ENCODE measurements at regions not wholly inside any gene's neighbourhood (a gene's known extent, or its start where the extent isn't known, plus 50 kb on each side); places are given as distances from the start of the nearest gene placed in this dataset.
"Not testable (repeated sequence)": the region's sequence is repeated elsewhere in the genome, so short reads cannot be mapped to it uniquely, and the experiment has no call there.

DNA sequence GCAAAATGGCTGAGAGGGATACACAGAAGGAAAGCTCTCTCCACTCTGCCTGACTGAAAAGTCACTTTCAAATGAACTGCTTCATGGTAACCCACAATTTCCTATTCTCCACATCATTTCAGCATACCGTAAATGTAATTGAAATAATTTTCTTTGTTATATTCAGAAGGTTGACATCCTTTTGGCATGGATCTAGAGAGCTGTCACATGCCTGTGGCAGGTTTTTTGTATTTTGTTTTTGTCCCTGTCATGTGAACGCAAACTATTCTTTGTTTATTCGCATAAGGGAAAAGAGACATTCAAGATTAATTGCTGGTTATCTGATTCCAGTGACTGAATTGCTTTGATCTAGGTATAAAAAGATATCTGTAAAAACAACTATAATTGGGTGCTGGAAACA, 1808.1 kb downstream of the NCAM2 start:
- no peak for DNase-seq
- Histone ChIP-seq H3K36me3 (ENCODE audit: control insufficient read depth in 3 of 3, insufficient read depth in 2 of 3, low read depth in 1 of 3, low read length in 3 of 3) (no peaks in the 10 kb centered on the region), H3K4me1 (ENCODE audit: control insufficient read depth in 3 of 3, insufficient read depth in 2 of 3, low read depth in 1 of 3, low read length in 2 of 3) (no peaks in the 10 kb centered on the region), H3K27me3 (ENCODE audit: control insufficient read depth in 3 of 3, insufficient read depth in 3 of 3, low read length in 3 of 3) (no peaks in the 10 kb centered on the region), H3K4me3 (ENCODE audit: low read depth in 1 of 3, low read length in 3 of 3) (no peak overlapping the region), H3K27ac (ENCODE audit: low read depth in 1 of 3, low read length in 2 of 3) (no peak overlapping the region), H3K9me3 (ENCODE audit: control insufficient read depth in 2 of 2, insufficient read depth in 1 of 2, low read depth in 1 of 2, low read length in 1 of 2) (no peaks in the 10 kb centered on the region)
- WGBS, 3 donors: 87 to 89% (median 87%) methylated on average over 3 of the region's 3 CpGs
- no peak for FAIRE-seq

DNA sequence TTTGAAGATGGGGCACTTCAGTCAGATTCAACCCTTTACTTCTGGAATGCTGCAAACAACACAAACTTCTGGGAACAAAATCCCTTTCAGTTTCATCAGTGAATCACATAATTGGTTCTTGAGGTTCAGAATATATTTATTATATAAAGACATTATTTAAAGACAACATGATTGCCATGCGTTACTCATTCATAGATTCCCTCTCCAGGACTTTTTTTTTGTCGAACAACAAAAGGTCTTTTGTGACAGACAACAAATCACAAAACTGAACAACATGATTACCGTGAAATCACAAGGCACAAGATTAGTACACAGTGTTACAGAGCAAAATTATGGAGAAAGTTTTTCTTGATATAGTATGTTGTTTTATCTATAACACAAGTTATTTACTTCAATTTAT, 1815.0 kb downstream of the NCAM2 start:
- 52 to 85% (median 62%) methylated on average over 3 of the region's 3 CpGs for WGBS, 3 donors
- no peaks in the 10 kb centered on the region for H3K9me3 ChIP-seq (ENCODE audit: control insufficient read depth in 2 of 2, insufficient read depth in 1 of 2, low read depth in 1 of 2, low read length in 1 of 2)
- no peak overlapping the region for H3K4me3 ChIP-seq (ENCODE audit: low read depth in 1 of 3, low read length in 3 of 3)
- FAIRE-seq (no peak), DNase-seq (no peak)
- H3K27ac ChIP-seq (ENCODE audit: low read depth in 1 of 3, low read length in 2 of 3): no peak overlapping the region
- H3K4me1 ChIP-seq (ENCODE audit: control insufficient read depth in 3 of 3, insufficient read depth in 2 of 3, low read depth in 1 of 3, low read length in 2 of 3): no peaks in the 10 kb centered on the region
- no peaks in the 10 kb centered on the region for H3K27me3 ChIP-seq (ENCODE audit: control insufficient read depth in 3 of 3, insufficient read depth in 3 of 3, low read length in 3 of 3)
- no peaks in the 10 kb centered on the region for H3K36me3 ChIP-seq (ENCODE audit: control insufficient read depth in 3 of 3, insufficient read depth in 2 of 3, low read depth in 1 of 3, low read length in 3 of 3)

DNA sequence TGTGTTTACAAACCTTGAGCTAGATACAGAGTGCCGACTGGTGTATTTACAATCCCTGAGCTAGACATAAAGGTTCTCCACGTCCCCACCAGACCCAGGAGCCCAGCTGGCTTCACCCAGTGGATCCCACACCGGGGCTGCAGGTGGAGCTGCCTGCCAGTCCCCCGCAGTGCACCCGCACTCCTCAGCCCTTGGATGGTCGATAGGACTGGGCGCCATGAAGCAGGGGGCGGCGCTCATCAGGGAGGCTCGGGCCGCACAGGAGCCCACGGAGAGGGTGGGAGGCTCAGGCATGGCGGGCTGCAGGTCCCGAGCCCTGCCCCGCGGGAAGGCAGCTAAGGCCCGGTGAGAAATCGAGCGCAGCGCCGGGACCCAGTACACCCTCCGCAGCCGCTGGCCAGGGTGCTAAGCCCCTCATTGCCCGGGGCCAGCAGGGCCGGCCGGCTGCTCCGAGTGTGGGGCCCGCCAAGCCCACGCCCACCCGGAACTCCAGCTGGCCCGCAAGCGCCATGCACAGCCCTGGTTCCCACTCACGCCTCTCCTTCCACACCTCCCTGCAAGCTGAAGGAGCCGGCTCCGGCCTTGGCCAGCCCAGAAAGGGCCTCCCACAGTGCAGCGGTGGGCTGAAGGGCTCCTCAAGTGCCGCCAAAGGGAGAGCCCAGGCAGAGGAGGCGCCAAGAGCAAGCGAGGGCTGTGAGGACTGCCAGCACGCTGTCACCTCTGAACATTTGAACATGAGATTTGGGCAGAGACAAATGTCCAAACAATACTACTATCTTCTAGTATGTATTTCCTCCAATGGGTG, 1820.7 kb downstream of the NCAM2 start:
- 90 to 95% (median 92%) methylated on average over 21 to 39 of the region's 40 CpGs for WGBS, 3 donors
- H3K9me3 ChIP-seq (ENCODE audit: control insufficient read depth in 2 of 2, insufficient read depth in 1 of 2, low read depth in 1 of 2, low read length in 1 of 2); FAIRE-seq; H3K27me3 ChIP-seq (ENCODE audit: control insufficient read depth in 3 of 3, insufficient read depth in 3 of 3, low read length in 3 of 3); H3K27ac ChIP-seq (ENCODE audit: low read depth in 1 of 3, low read length in 2 of 3); H3K36me3 ChIP-seq (ENCODE audit: control insufficient read depth in 3 of 3, insufficient read depth in 2 of 3, low read depth in 1 of 3, low read length in 3 of 3); DNase-seq; H3K4me1 ChIP-seq (ENCODE audit: control insufficient read depth in 3 of 3, insufficient read depth in 2 of 3, low read depth in 1 of 3, low read length in 2 of 3); H3K4me3 ChIP-seq (ENCODE audit: low read depth in 1 of 3, low read length in 3 of 3): not testable (repeated sequence)

DNA sequence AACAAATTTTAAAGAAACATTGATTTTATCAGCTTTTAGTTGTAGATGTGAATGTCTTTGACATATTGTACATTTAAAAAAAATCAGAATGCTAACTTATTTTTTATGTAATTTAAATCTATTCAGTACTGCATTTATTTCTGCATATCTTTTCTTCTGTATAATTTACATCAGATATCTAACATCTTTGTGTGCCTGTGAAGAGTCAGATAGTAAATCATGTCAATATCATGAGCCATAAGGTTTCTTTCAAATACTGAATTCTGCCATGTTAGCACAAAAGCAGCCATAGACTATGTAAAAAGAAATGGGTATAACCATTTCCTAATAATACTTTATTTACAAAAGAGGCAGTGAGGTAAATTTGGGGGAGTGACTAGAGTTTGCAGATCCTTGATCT, 1829.2 kb downstream of the NCAM2 start:
- H3K9me3 ChIP-seq (ENCODE audit: control insufficient read depth in 2 of 2, insufficient read depth in 1 of 2, low read depth in 1 of 2, low read length in 1 of 2): peaks cover 0 to 12% of the 10 kb centered on the region in 2 donors
- FAIRE-seq: no peak
- H3K4me3 ChIP-seq (ENCODE audit: low read depth in 1 of 3, low read length in 3 of 3): no peak overlapping the region
- H3K4me1 ChIP-seq (ENCODE audit: control insufficient read depth in 3 of 3, insufficient read depth in 2 of 3, low read depth in 1 of 3, low read length in 2 of 3): no peaks in the 10 kb centered on the region
- H3K27ac ChIP-seq (ENCODE audit: low read depth in 1 of 3, low read length in 2 of 3): no peak overlapping the region
- H3K27me3 ChIP-seq (ENCODE audit: control insufficient read depth in 3 of 3, insufficient read depth in 3 of 3, low read length in 3 of 3): no peaks in the 10 kb centered on the region
- DNase-seq: no peak
- H3K36me3 ChIP-seq (ENCODE audit: control insufficient read depth in 3 of 3, insufficient read depth in 2 of 3, low read depth in 1 of 3, low read length in 3 of 3): no peaks in the 10 kb centered on the region

DNA sequence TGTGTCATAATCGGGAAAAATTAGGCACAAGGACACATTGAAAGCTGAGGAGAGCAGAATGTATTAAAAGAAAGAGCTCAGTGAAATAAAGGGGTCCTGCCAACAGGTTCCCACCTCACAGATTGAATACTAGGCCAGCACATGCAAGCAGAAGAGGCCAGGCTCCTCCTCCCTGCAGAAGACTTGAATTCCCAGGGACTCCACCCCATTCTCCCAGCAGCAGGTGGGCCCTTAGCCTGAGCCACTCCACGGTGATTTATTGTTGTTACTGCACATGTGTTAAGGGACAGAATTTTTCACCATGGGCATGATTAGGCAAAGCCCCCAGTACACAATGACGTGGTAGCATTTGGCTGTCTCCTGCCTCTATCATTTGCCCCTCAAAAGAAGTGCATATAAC, 1844.7 kb downstream of the NCAM2 start:
- H3K36me3 ChIP-seq (ENCODE audit: control insufficient read depth in 3 of 3, insufficient read depth in 2 of 3, low read depth in 1 of 3, low read length in 3 of 3): no peaks in the 10 kb centered on the region
- H3K9me3 ChIP-seq (ENCODE audit: control insufficient read depth in 2 of 2, insufficient read depth in 1 of 2, low read depth in 1 of 2, low read length in 1 of 2): peaks cover 0 to 19% of the 10 kb centered on the region in 2 donors
- no peak overlapping the region for H3K27ac ChIP-seq (ENCODE audit: low read depth in 1 of 3, low read length in 2 of 3)
- H3K27me3 ChIP-seq (ENCODE audit: control insufficient read depth in 3 of 3, insufficient read depth in 3 of 3, low read length in 3 of 3): no peaks in the 10 kb centered on the region
- FAIRE-seq: no peak
- no peaks in the 10 kb centered on the region for H3K4me1 ChIP-seq (ENCODE audit: control insufficient read depth in 3 of 3, insufficient read depth in 2 of 3, low read depth in 1 of 3, low read length in 2 of 3)
- no peak for DNase-seq
- H3K4me3 ChIP-seq (ENCODE audit: low read depth in 1 of 3, low read length in 3 of 3): no peak overlapping the region
- whole genome bisulfite sequencing, 3 donors: 37 to 69% (median 43%) methylated on average over 3 of the region's 3 CpGs

DNA sequence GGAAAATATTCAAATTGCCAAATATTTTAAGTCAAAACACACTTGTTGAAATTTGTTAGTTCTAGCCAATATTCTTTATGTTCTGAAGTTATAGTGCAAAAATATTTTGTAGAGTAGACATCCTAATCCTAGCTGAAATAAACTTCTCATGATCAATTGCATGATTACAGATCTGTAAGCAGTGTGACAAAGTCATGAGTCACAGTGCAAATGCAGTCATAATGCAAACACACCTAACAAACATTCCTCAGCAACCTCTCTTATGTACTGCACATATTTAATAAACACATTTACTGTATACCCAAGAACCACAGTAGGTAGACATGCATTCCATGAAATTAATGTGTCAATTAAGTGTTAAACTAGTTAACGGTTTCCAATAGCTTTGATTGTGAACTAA, 1857.4 kb downstream of the NCAM2 start:
- peaks cover 1 to 4% of the 10 kb centered on the region in 2 donors for H3K9me3 ChIP-seq (ENCODE audit: control insufficient read depth in 2 of 2, insufficient read depth in 1 of 2, low read depth in 1 of 2, low read length in 1 of 2)
- H3K27ac ChIP-seq (ENCODE audit: low read depth in 1 of 3, low read length in 2 of 3): no peak overlapping the region
- no peak overlapping the region for H3K4me3 ChIP-seq (ENCODE audit: low read depth in 1 of 3, low read length in 3 of 3)
- no peaks in the 10 kb centered on the region for H3K36me3 ChIP-seq (ENCODE audit: control insufficient read depth in 3 of 3, insufficient read depth in 2 of 3, low read depth in 1 of 3, low read length in 3 of 3)
- DNase-seq (no peak), FAIRE-seq (no peak)
- H3K4me1 ChIP-seq (ENCODE audit: control insufficient read depth in 3 of 3, insufficient read depth in 2 of 3, low read depth in 1 of 3, low read length in 2 of 3): no peaks in the 10 kb centered on the region
- H3K27me3 ChIP-seq (ENCODE audit: control insufficient read depth in 3 of 3, insufficient read depth in 3 of 3, low read length in 3 of 3): no peaks in the 10 kb centered on the region
- 59 to 74% (median 69%) methylated on average over 1 of the region's 1 CpG for WGBS, 3 donors

DNA sequence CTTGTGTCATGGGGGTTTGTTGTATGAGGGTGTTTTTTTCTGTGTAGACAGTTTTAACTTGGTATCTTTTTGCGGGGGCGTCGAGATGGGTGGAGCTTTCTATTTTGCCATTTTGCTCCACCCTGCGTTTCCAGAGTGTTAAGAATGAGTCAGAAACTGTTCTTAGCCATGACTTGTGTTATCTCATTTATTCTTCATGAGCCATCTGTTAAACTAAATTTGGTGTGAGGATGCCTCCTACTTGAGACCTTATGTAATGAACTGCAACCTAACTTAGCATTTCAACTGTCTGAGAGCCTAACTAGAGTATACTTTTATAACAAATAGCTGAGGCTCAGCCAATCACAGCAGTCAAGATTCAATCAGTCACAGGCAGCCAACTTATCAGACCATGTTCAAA, 1873.5 kb downstream of the NCAM2 start:
- H3K27ac ChIP-seq (ENCODE audit: low read depth in 1 of 3, low read length in 2 of 3): no peak overlapping the region
- H3K36me3 ChIP-seq (ENCODE audit: control insufficient read depth in 3 of 3, insufficient read depth in 2 of 3, low read depth in 1 of 3, low read length in 3 of 3): no peaks in the 10 kb centered on the region
- no peak for DNase-seq
- no peaks in the 10 kb centered on the region for H3K27me3 ChIP-seq (ENCODE audit: control insufficient read depth in 3 of 3, insufficient read depth in 3 of 3, low read length in 3 of 3)
- 82 to 88% (median 87%) methylated on average over 4 of the region's 4 CpGs for WGBS, 3 donors
- H3K4me1 ChIP-seq (ENCODE audit: control insufficient read depth in 3 of 3, insufficient read depth in 2 of 3, low read depth in 1 of 3, low read length in 2 of 3): no peaks in the 10 kb centered on the region
- no peak for FAIRE-seq
- no peak overlapping the region for H3K4me3 ChIP-seq (ENCODE audit: low read depth in 1 of 3, low read length in 3 of 3)
- H3K9me3 ChIP-seq (ENCODE audit: control insufficient read depth in 2 of 2, insufficient read depth in 1 of 2, low read depth in 1 of 2, low read length in 1 of 2): peaks cover 2 to 3% of the 10 kb centered on the region in 2 donors

DNA sequence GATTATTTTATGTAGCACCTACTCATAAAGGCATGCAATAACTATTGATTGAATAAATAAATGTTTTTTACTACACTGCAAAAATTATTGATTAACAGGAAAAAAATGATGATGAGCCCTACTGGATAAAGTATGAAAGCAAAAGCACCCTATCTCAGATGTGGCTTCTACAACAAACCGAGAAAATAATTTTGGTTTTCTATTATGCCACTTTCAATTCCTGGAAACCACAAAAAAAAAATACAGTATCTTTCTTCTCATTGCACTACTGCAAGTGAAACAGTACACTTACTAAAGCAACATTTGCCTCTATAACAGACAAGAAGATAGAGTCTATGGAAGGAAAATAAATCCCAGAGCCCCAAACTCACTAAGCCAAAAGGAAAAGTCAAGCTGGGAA, 1882.4 kb downstream of the NCAM2 start:
- DNase-seq: no peak
- H3K36me3 ChIP-seq (ENCODE audit: control insufficient read depth in 3 of 3, insufficient read depth in 2 of 3, low read depth in 1 of 3, low read length in 3 of 3): no peaks in the 10 kb centered on the region
- no peak for FAIRE-seq
- H3K27ac ChIP-seq (ENCODE audit: low read depth in 1 of 3, low read length in 2 of 3): no peak overlapping the region
- no peaks in the 10 kb centered on the region for H3K27me3 ChIP-seq (ENCODE audit: control insufficient read depth in 3 of 3, insufficient read depth in 3 of 3, low read length in 3 of 3)
- H3K9me3 ChIP-seq (ENCODE audit: control insufficient read depth in 2 of 2, insufficient read depth in 1 of 2, low read depth in 1 of 2, low read length in 1 of 2): no peaks in the 10 kb centered on the region
- WGBS, 3 donors: 65 to 81% (median 71%) methylated on average over 1 of the region's 1 CpG
- H3K4me1 ChIP-seq (ENCODE audit: control insufficient read depth in 3 of 3, insufficient read depth in 2 of 3, low read depth in 1 of 3, low read length in 2 of 3): no peaks in the 10 kb centered on the region
- no peak overlapping the region for H3K4me3 ChIP-seq (ENCODE audit: low read depth in 1 of 3, low read length in 3 of 3)

DNA sequence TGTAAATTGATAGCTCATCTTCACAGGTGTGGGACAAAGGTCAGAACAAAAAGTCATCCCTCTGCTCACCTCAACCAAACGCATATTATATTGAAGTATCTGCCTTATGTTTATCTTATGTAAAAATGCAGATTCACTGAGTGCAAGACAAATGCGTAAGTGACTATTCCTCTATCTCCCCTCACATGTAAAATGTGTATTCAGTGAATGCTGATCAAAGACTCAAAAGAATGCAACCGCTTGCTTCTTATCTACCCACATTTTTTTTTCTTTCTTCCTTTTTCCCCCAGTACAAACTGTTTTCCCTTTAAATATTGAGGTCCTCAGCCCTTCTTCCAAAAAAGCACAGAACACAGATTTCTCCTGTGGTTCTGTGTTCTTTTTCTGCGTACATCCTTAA, 1882.9 kb downstream of the NCAM2 start:
- no peaks in the 10 kb centered on the region for H3K4me1 ChIP-seq (ENCODE audit: control insufficient read depth in 3 of 3, insufficient read depth in 2 of 3, low read depth in 1 of 3, low read length in 2 of 3)
- H3K4me3 ChIP-seq (ENCODE audit: low read depth in 1 of 3, low read length in 3 of 3): no peak overlapping the region
- FAIRE-seq (no peak), DNase-seq (no peak)
- H3K9me3 ChIP-seq (ENCODE audit: control insufficient read depth in 2 of 2, insufficient read depth in 1 of 2, low read depth in 1 of 2, low read length in 1 of 2): no peaks in the 10 kb centered on the region
- H3K27ac ChIP-seq (ENCODE audit: low read depth in 1 of 3, low read length in 2 of 3): no peak overlapping the region
- no peaks in the 10 kb centered on the region for H3K27me3 ChIP-seq (ENCODE audit: control insufficient read depth in 3 of 3, insufficient read depth in 3 of 3, low read length in 3 of 3)
- WGBS, 3 donors: 46 to 55% (median 53%) methylated on average over 4 of the region's 4 CpGs
- no peaks in the 10 kb centered on the region for H3K36me3 ChIP-seq (ENCODE audit: control insufficient read depth in 3 of 3, insufficient read depth in 2 of 3, low read depth in 1 of 3, low read length in 3 of 3)

Data from small intestine (tissue), 7 donors.